ENCODE measurements at regions not wholly inside any gene's neighbourhood (a gene's known extent, or its start where the extent isn't known, plus 50 kb on each side); places are given as distances from the start of the nearest gene placed in this dataset.

- ATAC-seq (ENCODE audit: poor library complexity) (no peak), DNase-seq (no peak)
- Histone ChIP-seq H3K27me3 (ENCODE audit: control insufficient read depth in 1 of 2, insufficient read depth in 2 of 2, low read length in 2 of 2) (no peaks in the 10 kb centered on the region), H3K9me3 (ENCODE audit: control insufficient read depth in 1 of 2, insufficient read depth in 1 of 2, low read length in 2 of 2) (peaks cover 4 to 8% of the 10 kb centered on the region in 2 experiments), H3K4me1 (ENCODE audit: insufficient read depth, low read length) (no peaks in the 10 kb centered on the region), H3K27ac (ENCODE audit: low read depth in 1 of 2, low read length in 2 of 2) (no peak overlapping the region), H3K4me3 (ENCODE audit: low read length) (no peak overlapping the region), H3K36me3 (ENCODE audit: insufficient read depth, low read length) (no peaks in the 10 kb centered on the region)
- TF ChIP-seq CTCF (IDR thresholded peaks at IDR 0.05) = no peak
- CTCF ChIA-PET = no interaction called here
- Mint-ChIP-seq H3K4me3 (no peak overlapping the region), H3K27me3 (no peaks in the 10 kb centered on the region), H3K27ac (no peak overlapping the region), H3K9me3 (peaks cover 2% of the 10 kb centered on the region), H3K36me3 (ENCODE audit: low read depth) (no peaks in the 10 kb centered on the region), H3K4me1 (ENCODE audit: low read depth) (no peaks in the 10 kb centered on the region)
- POLR2A ChIA-PET = no interaction called here
- intact Hi-C loops (cut with DNase I, micrococcal nuclease) = no loop called here
Measured at GRCh38 chr10:56771343-56771742, 410.3 kb upstream of the ZWINT start.

GRCh38 chr10:56763090-56763489 is 402.0 kb upstream of the ZWINT start:
- intact Hi-C loops (cut with DNase I, micrococcal nuclease) = no loop called here
- no peaks in the 10 kb centered on the region for H3K36me3 ChIP-seq (ENCODE audit: insufficient read depth, low read length)
- TF ChIP-seq CTCF (IDR thresholded peaks at IDR 0.05) = no peak
- DNase-seq (no peak), ATAC-seq (ENCODE audit: poor library complexity) (no peak)
- Mint-ChIP-seq H3K27ac (no peak overlapping the region), H3K4me3 (no peak overlapping the region), H3K36me3 (ENCODE audit: low read depth) (no peaks in the 10 kb centered on the region), H3K27me3 (no peaks in the 10 kb centered on the region), H3K9me3 (peaks cover 16% of the 10 kb centered on the region), H3K4me1 (ENCODE audit: low read depth) (no peaks in the 10 kb centered on the region)
- H3K9me3 ChIP-seq (ENCODE audit: control insufficient read depth in 1 of 2, insufficient read depth in 1 of 2, low read length in 2 of 2) = no peaks in the 10 kb centered on the region
- no peaks in the 10 kb centered on the region for H3K27me3 ChIP-seq (ENCODE audit: control insufficient read depth in 1 of 2, insufficient read depth in 2 of 2, low read length in 2 of 2)
- no peaks in the 10 kb centered on the region for H3K4me1 ChIP-seq (ENCODE audit: insufficient read depth, low read length)
- no peak overlapping the region for H3K27ac ChIP-seq (ENCODE audit: low read depth in 1 of 2, low read length in 2 of 2)
- ChIA-PET CTCF (no interaction called here), POLR2A (no interaction called here)
- H3K4me3 ChIP-seq (ENCODE audit: low read length) = no peak overlapping the region

- Histone ChIP-seq H3K36me3 (ENCODE audit: insufficient read depth, low read length) (no peaks in the 10 kb centered on the region), H3K9me3 (ENCODE audit: control insufficient read depth in 1 of 2, insufficient read depth in 1 of 2, low read length in 2 of 2) (no peaks in the 10 kb centered on the region), H3K4me3 (ENCODE audit: low read length) (no peak overlapping the region), H3K27ac (ENCODE audit: low read depth in 1 of 2, low read length in 2 of 2) (no peak overlapping the region), H3K4me1 (ENCODE audit: insufficient read depth, low read length) (no peaks in the 10 kb centered on the region), H3K27me3 (ENCODE audit: control insufficient read depth in 1 of 2, insufficient read depth in 2 of 2, low read length in 2 of 2) (no peaks in the 10 kb centered on the region)
- no peak overlapping the region for H3K27ac Mint-ChIP-seq
- intact Hi-C loops (cut with DNase I, micrococcal nuclease) = no loop called here
- CTCF ChIA-PET = no interaction called here
- ATAC-seq (ENCODE audit: poor library complexity) (no peak), DNase-seq (no peak)
- TF ChIP-seq CTCF (IDR thresholded peaks at IDR 0.05) = no peak
- POLR2A ChIA-PET = no interaction called here
- H3K4me3 Mint-ChIP-seq = no peak overlapping the region
- H3K9me3 Mint-ChIP-seq = peaks cover 5% of the 10 kb centered on the region
- no peaks in the 10 kb centered on the region for H3K36me3 Mint-ChIP-seq (ENCODE audit: low read depth)
- H3K4me1 Mint-ChIP-seq (ENCODE audit: low read depth) = no peaks in the 10 kb centered on the region
- H3K27me3 Mint-ChIP-seq = no peaks in the 10 kb centered on the region
Measured at GRCh38 chr10:56745490-56745889, 384.4 kb upstream of the ZWINT start.

Measured in CD4-positive, alpha-beta T cell (primary cell).